OCI-LY3 (cell line): ENCODE measurements at regions not wholly inside any gene's neighbourhood (a gene's known extent, or its start where the extent isn't known, plus 50 kb on each side); places are given as distances from the start of the nearest gene placed in this dataset.

Source experiments
- H2AFZ ChIP-seq: fragments of 200-600, 300-600 bp; shearing (Covaris generic); 2 replicates; pipeline ENCODE4 v1.6.0; 2014; ENCODE audit warnings: antibody characterized with exemption, low read depth, low read length
- H3K27ac ChIP-seq: fragments of 200-600, 300-600 bp; sonication (generic); 2 replicates; pipeline ENCODE4 v1.5.1; 2014; ENCODE audit warnings: mild to moderate bottlenecking, low read length, moderate library complexity, mixed read lengths
- H3K27me3 ChIP-seq: fragments of 200-600, 300-600 bp; sonication (generic); 2 replicates; pipeline ENCODE4 v1.6.1; 2014; ENCODE audit warnings: low read depth, low read length, mixed read lengths
- H3K36me3 ChIP-seq: fragments of 200-600, 300-600 bp; sonication (generic); replicated peaks from 2 replicates; pipeline ENCODE3; 2014; ENCODE audit warnings: low read depth, low read length, mixed read lengths
- H3K4me1 ChIP-seq: fragments of 300-600, 200-600 bp; sonication (generic); 2 replicates; pipeline ENCODE4 v1.6.1; 2014; ENCODE audit warnings: low read length, mixed read lengths
- H3K4me2 ChIP-seq: fragments of 200-600, 300-600 bp; sonication (generic); 2 replicates; pipeline ENCODE4 v1.6.1; 2014; ENCODE audit warnings: low read length, mixed read lengths
- H3K4me3 ChIP-seq: fragments of 300-600, 200-600 bp; sonication (generic); 2 replicates; pipeline ENCODE4 v1.5.1; 2014; ENCODE audit warnings: antibody characterized with exemption, mild to moderate bottlenecking, low read length, moderate library complexity
- H3K79me2 ChIP-seq: fragments of 300-600, 200-600 bp; shearing (Covaris generic); 2 replicates; pipeline ENCODE4 v1.6.1; 2014; ENCODE audit warnings: mild to moderate bottlenecking, low read length, mixed read lengths
- H3K9ac ChIP-seq: fragments of 300-600, 200-600 bp; shearing (Covaris generic); 2 replicates; pipeline ENCODE4 v1.6.0; 2014; ENCODE audit warnings: mild to moderate bottlenecking, low read length, moderate library complexity
- H3K9me3 ChIP-seq: fragments of 200-600, 300-600 bp; shearing (Covaris generic); 2 replicates; pipeline ENCODE4 v1.6.1; 2014; ENCODE audit warnings: low read length, mixed read lengths; ENCODE audit not compliant: insufficient read depth
- H4K20me1 ChIP-seq: fragments of 200-600, 300-600 bp; sonication (generic); 2 replicates; pipeline ENCODE4 v1.6.1; 2016; ENCODE audit warnings: low read length, mixed read lengths; ENCODE audit not compliant: insufficient read depth
- CTCF ChIP-seq: fragments of 200-600, 300-600 bp; sonication (generic); IDR thresholded peaks from 2 replicates; pipeline ENCODE4 v1.5.1; 2014; ENCODE audit warnings: antibody characterized with exemption, low read length, low read depth
- EZH2phosphoT487 ChIP-seq: fragments of 200-600 bp; shearing (Covaris generic); IDR thresholded peaks from 2 replicates; pipeline ENCODE4 v1.6.1; 2018; ENCODE audit warnings: antibody characterized with exemption, mixed run types, low read depth

- no peaks in the 10 kb centered on the region for H3K79me2 ChIP-seq
- no peaks in the 10 kb centered on the region for H4K20me1 ChIP-seq
- no peaks in the 10 kb centered on the region for H3K27me3 ChIP-seq
- H3K4me2 ChIP-seq: no peak overlapping the region
- no peaks in the 10 kb centered on the region for H3K36me3 ChIP-seq
- H3K27ac ChIP-seq: no peak overlapping the region
- no peak overlapping the region for H3K9ac ChIP-seq
- H3K4me3 ChIP-seq: no peak overlapping the region
- H3K4me1 ChIP-seq: no peaks in the 10 kb centered on the region
- H3K9me3 ChIP-seq: no peaks in the 10 kb centered on the region
- no peak overlapping the region for H2AFZ ChIP-seq
- TF ChIP-seq EZH2phosphoT487 (no peak), CTCF (no peak)
Observed at GRCh38 chr4:18081708-18082107, 60.2 kb upstream of the LCORL start.

DNA sequence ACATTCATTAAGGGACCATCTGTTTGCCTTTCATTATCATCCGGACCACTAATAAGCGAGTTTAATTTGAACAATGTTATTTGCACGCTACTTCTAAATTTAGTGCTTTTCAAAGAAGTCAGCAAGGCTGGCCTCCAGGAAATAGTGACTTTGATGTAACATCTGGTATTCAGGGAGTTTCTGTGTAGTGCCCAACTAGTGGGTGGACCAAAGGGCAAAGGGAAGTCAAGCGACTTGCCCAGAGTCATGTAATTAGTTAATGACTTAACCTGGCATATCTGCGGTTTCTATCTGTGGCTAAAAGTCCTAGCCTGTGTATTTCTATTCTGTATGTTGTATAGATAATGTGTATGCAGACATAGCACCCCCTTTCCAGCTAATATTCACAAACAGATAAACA is 56.3 kb upstream of the LCORL start:
- Histone ChIP-seq H3K27ac (no peak overlapping the region), H3K4me1 (no peaks in the 10 kb centered on the region), H3K4me3 (no peak overlapping the region), H3K27me3 (no peaks in the 10 kb centered on the region), H3K9ac (no peak overlapping the region), H2AFZ (no peak overlapping the region), H3K4me2 (no peak overlapping the region), H3K79me2 (no peaks in the 10 kb centered on the region), H3K36me3 (no peaks in the 10 kb centered on the region), H4K20me1 (no peaks in the 10 kb centered on the region), H3K9me3 (no peaks in the 10 kb centered on the region)
- no peak for TF ChIP-seq EZH2phosphoT487
- TF ChIP-seq CTCF: no peak

- H3K4me3 ChIP-seq: no peak overlapping the region
- H3K4me2 ChIP-seq: peak overlapping the region; percentile 5; the same call in 1 of the 2 replicates
- no peak overlapping the region for H3K9ac ChIP-seq
- no peaks in the 10 kb centered on the region for H3K79me2 ChIP-seq
- no peaks in the 10 kb centered on the region for H3K36me3 ChIP-seq
- H4K20me1 ChIP-seq: no peaks in the 10 kb centered on the region
- H2AFZ ChIP-seq: peak overlapping the region; percentile 80
- no peak overlapping the region for H3K27ac ChIP-seq
- H3K27me3 ChIP-seq: no peaks in the 10 kb centered on the region
- no peaks in the 10 kb centered on the region for H3K9me3 ChIP-seq
- no peaks in the 10 kb centered on the region for H3K4me1 ChIP-seq
- TF ChIP-seq CTCF: peak; percentile 55
- TF ChIP-seq EZH2phosphoT487: no peak
Observed at GRCh38 chr4:18075823-18076433, 54.4 kb upstream of the LCORL start.

DNA sequence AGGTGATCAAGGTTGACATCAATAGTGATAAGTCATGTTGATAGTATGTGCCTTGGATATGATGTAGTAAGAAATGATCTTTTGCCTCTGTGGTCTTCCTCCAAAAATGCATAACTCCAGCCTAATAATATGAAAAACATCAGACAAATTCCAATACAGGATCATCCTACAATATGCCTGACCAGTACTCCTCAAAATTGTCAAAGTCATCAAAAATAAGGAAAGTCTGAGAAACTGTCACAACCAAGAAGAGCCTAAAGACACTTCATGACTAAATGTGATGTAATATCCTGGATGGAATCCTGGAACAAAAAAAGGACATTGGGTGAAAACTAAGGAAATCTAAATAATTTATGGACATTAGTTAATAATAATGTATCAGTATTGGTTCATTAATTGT is 50.3 kb upstream of the LCORL start:
- TF ChIP-seq CTCF (no peak), EZH2phosphoT487 (no peak)
- no peaks in the 10 kb centered on the region for H3K9me3 ChIP-seq
- H3K4me3 ChIP-seq: no peak overlapping the region

More for the DNA sequence above, 50.3 kb upstream of the LCORL start:
- H3K27ac ChIP-seq: no peak overlapping the region
- H2AFZ ChIP-seq: no peak overlapping the region
- H3K79me2 ChIP-seq: no peaks in the 10 kb centered on the region
- H3K4me2 ChIP-seq: no peak overlapping the region
- no peaks in the 10 kb centered on the region for H4K20me1 ChIP-seq
- no peak overlapping the region for H3K9ac ChIP-seq
- H3K36me3 ChIP-seq: no peaks in the 10 kb centered on the region
- H3K27me3 ChIP-seq: no peaks in the 10 kb centered on the region
- no peaks in the 10 kb centered on the region for H3K4me1 ChIP-seq
